ENCODE measurements at regions not wholly inside any gene's neighbourhood (a gene's known extent, or its start where the extent isn't known, plus 50 kb on each side); places are given as distances from the start of the nearest gene placed in this dataset.

DNA sequence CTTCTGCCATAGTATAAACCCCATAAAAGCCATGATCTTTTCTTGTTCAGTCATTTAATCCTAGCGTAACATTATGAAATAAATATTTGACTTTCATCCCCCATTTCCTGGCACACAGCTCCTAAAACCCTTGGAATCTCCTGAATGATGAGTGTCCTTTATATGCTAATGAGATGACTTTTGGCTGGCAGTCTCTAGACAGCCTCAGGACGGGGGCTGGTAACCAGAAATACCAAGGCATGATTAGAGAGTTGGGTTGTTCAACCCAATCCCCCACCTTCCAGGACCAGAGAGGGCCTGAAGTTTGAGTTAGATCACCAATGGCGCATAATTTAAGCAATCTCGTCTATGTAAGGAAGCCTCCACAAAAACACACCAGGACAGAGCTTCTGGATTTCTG is 1246.1 kb upstream of the TENM4 start:
- Histone ChIP-seq H3K9me3 (ENCODE audit: low read length) (no peaks in the 10 kb centered on the region), H3K36me3 (ENCODE audit: insufficient read depth, low read length) (no peaks in the 10 kb centered on the region), H3K9ac (ENCODE audit: low read length) (no peak overlapping the region), H3K27me3 (ENCODE audit: control insufficient read depth in 1 of 2, insufficient read depth in 2 of 2, low read length in 2 of 2) (no peaks in the 10 kb centered on the region), H3K27ac (ENCODE audit: low read depth, low read length) (no peak overlapping the region), H3K4me1 (ENCODE audit: insufficient read depth, low read length) (no peaks in the 10 kb centered on the region), H3K4me3 (ENCODE audit: low read depth in 1 of 2, low read length in 2 of 2) (no peak overlapping the region)

DNA sequence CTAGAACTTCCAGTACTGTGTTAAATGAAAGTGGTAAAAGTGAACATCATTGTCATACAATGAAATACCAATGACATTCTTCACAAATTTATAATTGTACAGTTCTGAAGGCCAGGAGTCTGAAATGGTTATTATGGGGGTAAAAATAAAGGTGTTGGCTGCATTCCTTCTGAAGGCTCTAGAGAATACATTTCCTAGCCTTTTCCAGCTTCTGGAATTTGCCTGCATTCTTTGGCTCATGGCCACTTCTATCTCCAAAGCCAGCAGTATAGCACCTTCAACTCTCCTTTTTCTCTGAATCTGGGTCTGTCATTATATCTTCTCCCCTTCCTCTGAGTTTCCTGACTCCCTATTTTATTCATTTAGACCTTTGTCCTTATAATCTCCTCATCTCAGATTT is 1232.7 kb upstream of the TENM4 start:
- H3K36me3 ChIP-seq (ENCODE audit: insufficient read depth, low read length): no peaks in the 10 kb centered on the region

GRCh38 chr11:80669620-80670019 is 1228.8 kb upstream of the TENM4 start:
- Histone ChIP-seq H3K9ac (ENCODE audit: low read length) (no peak overlapping the region), H3K36me3 (ENCODE audit: insufficient read depth, low read length) (no peaks in the 10 kb centered on the region), H3K4me1 (ENCODE audit: insufficient read depth, low read length) (no peaks in the 10 kb centered on the region), H3K27ac (ENCODE audit: low read depth, low read length) (no peak overlapping the region), H3K27me3 (ENCODE audit: control insufficient read depth in 1 of 2, insufficient read depth in 2 of 2, low read length in 2 of 2) (no peaks in the 10 kb centered on the region), H3K4me3 (ENCODE audit: low read depth in 1 of 2, low read length in 2 of 2) (no peak overlapping the region), H3K9me3 (ENCODE audit: low read length) (no peaks in the 10 kb centered on the region)

More for the DNA sequence above, 1232.7 kb upstream of the TENM4 start:
- Histone ChIP-seq H3K9me3 (ENCODE audit: low read length) (no peaks in the 10 kb centered on the region), H3K4me3 (ENCODE audit: low read depth in 1 of 2, low read length in 2 of 2) (no peak overlapping the region), H3K4me1 (ENCODE audit: insufficient read depth, low read length) (no peaks in the 10 kb centered on the region), H3K27ac (ENCODE audit: low read depth, low read length) (no peak overlapping the region), H3K9ac (ENCODE audit: low read length) (no peak overlapping the region), H3K27me3 (ENCODE audit: control insufficient read depth in 1 of 2, insufficient read depth in 2 of 2, low read length in 2 of 2) (no peaks in the 10 kb centered on the region)

DNA sequence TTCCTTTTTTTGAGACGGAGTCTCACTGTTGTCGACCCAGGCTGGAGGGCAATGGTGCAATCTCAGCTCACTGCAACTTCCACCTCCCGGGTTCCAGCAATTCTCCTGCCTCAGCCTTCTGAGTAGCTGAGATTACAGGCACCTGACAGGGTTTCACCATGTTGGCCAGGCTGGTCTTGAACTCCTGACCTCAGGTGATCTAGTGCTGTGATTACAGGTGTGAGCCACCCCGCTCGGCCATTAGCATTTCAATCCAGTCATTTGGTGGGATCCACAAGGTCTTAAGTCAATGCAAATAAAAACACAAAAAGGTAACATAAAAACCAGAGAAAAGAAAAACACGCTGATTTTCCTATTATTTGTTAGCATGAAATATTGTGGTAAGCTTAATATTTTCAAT is 1227.2 kb upstream of the TENM4 start:
- Histone ChIP-seq H3K27ac (ENCODE audit: low read depth, low read length) (no peak overlapping the region), H3K9ac (ENCODE audit: low read length) (no peak overlapping the region), H3K9me3 (ENCODE audit: low read length) (no peaks in the 10 kb centered on the region), H3K4me3 (ENCODE audit: low read depth in 1 of 2, low read length in 2 of 2) (no peak overlapping the region), H3K4me1 (ENCODE audit: insufficient read depth, low read length) (no peaks in the 10 kb centered on the region), H3K36me3 (ENCODE audit: insufficient read depth, low read length) (no peaks in the 10 kb centered on the region), H3K27me3 (ENCODE audit: control insufficient read depth in 1 of 2, insufficient read depth in 2 of 2, low read length in 2 of 2) (no peaks in the 10 kb centered on the region)

- H3K9me3 ChIP-seq (ENCODE audit: low read length): no peaks in the 10 kb centered on the region
- no peak overlapping the region for H3K4me3 ChIP-seq (ENCODE audit: low read depth in 1 of 2, low read length in 2 of 2)
- H3K27me3 ChIP-seq (ENCODE audit: control insufficient read depth in 1 of 2, insufficient read depth in 2 of 2, low read length in 2 of 2): no peaks in the 10 kb centered on the region
- H3K9ac ChIP-seq (ENCODE audit: low read length): no peak overlapping the region
- no peaks in the 10 kb centered on the region for H3K4me1 ChIP-seq (ENCODE audit: insufficient read depth, low read length)
- H3K27ac ChIP-seq (ENCODE audit: low read depth, low read length): no peak overlapping the region
- no peaks in the 10 kb centered on the region for H3K36me3 ChIP-seq (ENCODE audit: insufficient read depth, low read length)
Observed at GRCh38 chr11:80655834-80656233, 1215.0 kb upstream of the TENM4 start.

- Histone ChIP-seq H3K36me3 (ENCODE audit: insufficient read depth, low read length) (no peaks in the 10 kb centered on the region), H3K4me3 (ENCODE audit: low read depth in 1 of 2, low read length in 2 of 2) (no peak overlapping the region), H3K27me3 (ENCODE audit: control insufficient read depth in 1 of 2, insufficient read depth in 2 of 2, low read length in 2 of 2) (no peaks in the 10 kb centered on the region), H3K4me1 (ENCODE audit: insufficient read depth, low read length) (no peaks in the 10 kb centered on the region), H3K9ac (ENCODE audit: low read length) (no peak overlapping the region), H3K9me3 (ENCODE audit: low read length) (no peaks in the 10 kb centered on the region), H3K27ac (ENCODE audit: low read depth, low read length) (no peak overlapping the region)
Observed at GRCh38 chr11:80650966-80651365, 1210.1 kb upstream of the TENM4 start.

GRCh38 chr11:80649186-80649585 is 1208.4 kb upstream of the TENM4 start:
- no peaks in the 10 kb centered on the region for H3K9me3 ChIP-seq (ENCODE audit: low read length)
- no peaks in the 10 kb centered on the region for H3K4me1 ChIP-seq (ENCODE audit: insufficient read depth, low read length)
- H3K4me3 ChIP-seq (ENCODE audit: low read depth in 1 of 2, low read length in 2 of 2): no peak overlapping the region
- no peak overlapping the region for H3K9ac ChIP-seq (ENCODE audit: low read length)
- H3K36me3 ChIP-seq (ENCODE audit: insufficient read depth, low read length): no peaks in the 10 kb centered on the region
- H3K27me3 ChIP-seq (ENCODE audit: control insufficient read depth in 1 of 2, insufficient read depth in 2 of 2, low read length in 2 of 2): no peaks in the 10 kb centered on the region
- no peak overlapping the region for H3K27ac ChIP-seq (ENCODE audit: low read depth, low read length)

- H3K9ac ChIP-seq (ENCODE audit: low read length): no peak overlapping the region
- H3K36me3 ChIP-seq (ENCODE audit: insufficient read depth, low read length): no peaks in the 10 kb centered on the region
- no peaks in the 10 kb centered on the region for H3K4me1 ChIP-seq (ENCODE audit: insufficient read depth, low read length)
- H3K27ac ChIP-seq (ENCODE audit: low read depth, low read length): no peak overlapping the region
- H3K9me3 ChIP-seq (ENCODE audit: low read length): no peaks in the 10 kb centered on the region
- H3K4me3 ChIP-seq (ENCODE audit: low read depth in 1 of 2, low read length in 2 of 2): no peak overlapping the region
- no peaks in the 10 kb centered on the region for H3K27me3 ChIP-seq (ENCODE audit: control insufficient read depth in 1 of 2, insufficient read depth in 2 of 2, low read length in 2 of 2)
Observed at GRCh38 chr11:80638296-80638695, 1197.5 kb upstream of the TENM4 start.

DNA sequence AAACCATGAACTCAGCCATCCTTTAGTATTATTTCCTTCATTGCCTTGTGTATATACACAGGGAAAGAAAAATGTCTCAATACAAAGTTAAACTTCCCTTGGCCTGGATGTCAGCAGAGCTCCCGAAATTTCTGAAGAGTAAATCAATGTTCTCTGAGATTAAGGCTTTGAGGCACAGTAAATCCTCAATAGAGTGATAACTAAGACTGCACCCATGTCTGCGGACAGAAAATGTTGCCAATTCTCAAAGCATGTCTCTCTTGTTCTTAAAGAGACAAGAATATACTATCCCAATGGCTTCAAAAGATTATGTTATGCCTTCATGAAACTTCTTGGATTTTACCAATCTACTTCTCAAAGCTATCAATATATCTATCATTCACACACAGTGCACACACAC is 1196.7 kb upstream of the TENM4 start:
- Histone ChIP-seq H3K27me3 (ENCODE audit: control insufficient read depth in 1 of 2, insufficient read depth in 2 of 2, low read length in 2 of 2) (no peaks in the 10 kb centered on the region), H3K36me3 (ENCODE audit: insufficient read depth, low read length) (no peaks in the 10 kb centered on the region), H3K27ac (ENCODE audit: low read depth, low read length) (no peak overlapping the region), H3K4me1 (ENCODE audit: insufficient read depth, low read length) (no peaks in the 10 kb centered on the region), H3K4me3 (ENCODE audit: low read depth in 1 of 2, low read length in 2 of 2) (no peak overlapping the region), H3K9me3 (ENCODE audit: low read length) (no peaks in the 10 kb centered on the region), H3K9ac (ENCODE audit: low read length) (no peak overlapping the region)

DNA sequence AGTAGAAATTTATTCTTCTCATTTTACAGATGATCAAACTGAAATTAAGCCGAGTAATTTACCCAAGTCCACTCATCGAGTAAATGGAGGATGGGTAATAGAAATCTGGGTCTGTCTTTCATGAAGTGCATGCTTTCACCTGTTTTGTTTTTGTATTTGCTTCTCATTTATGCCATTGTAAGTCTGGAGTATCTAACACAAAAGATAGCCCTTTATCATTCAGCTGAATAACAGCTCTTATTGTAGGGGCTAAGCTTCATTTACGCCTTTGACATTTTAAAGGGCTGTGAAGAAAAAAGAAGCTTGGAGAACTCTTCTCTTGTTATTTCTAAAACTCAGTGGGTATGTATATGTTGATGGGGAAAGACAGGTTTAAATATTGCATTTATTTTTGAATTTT is 1196.2 kb upstream of the TENM4 start:
- H3K4me3 ChIP-seq (ENCODE audit: low read depth in 1 of 2, low read length in 2 of 2): no peak overlapping the region
- no peaks in the 10 kb centered on the region for H3K9me3 ChIP-seq (ENCODE audit: low read length)
- H3K27ac ChIP-seq (ENCODE audit: low read depth, low read length): no peak overlapping the region
- no peaks in the 10 kb centered on the region for H3K27me3 ChIP-seq (ENCODE audit: control insufficient read depth in 1 of 2, insufficient read depth in 2 of 2, low read length in 2 of 2)
- no peak overlapping the region for H3K9ac ChIP-seq (ENCODE audit: low read length)
- no peaks in the 10 kb centered on the region for H3K4me1 ChIP-seq (ENCODE audit: insufficient read depth, low read length)
- H3K36me3 ChIP-seq (ENCODE audit: insufficient read depth, low read length): no peaks in the 10 kb centered on the region

DNA sequence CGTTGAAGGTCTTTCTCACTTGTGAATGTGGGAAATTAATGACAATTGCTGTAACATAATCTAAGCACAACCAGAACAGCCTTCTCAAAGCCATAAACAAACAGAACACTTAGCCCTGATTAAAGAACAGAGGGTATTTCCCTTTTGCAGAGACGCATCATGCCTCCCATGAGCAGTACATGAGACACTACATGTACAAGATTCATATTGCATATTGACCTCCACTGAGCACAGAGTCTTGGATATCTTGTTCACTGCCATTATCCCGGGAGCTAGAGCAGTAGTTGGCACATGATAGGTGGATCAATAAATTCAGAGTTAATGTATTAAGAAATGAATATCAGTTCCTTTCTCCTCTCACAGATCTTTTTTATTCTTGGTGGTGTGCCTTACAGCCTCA is 1194.3 kb upstream of the TENM4 start:
- Histone ChIP-seq H3K36me3 (ENCODE audit: insufficient read depth, low read length) (no peaks in the 10 kb centered on the region), H3K9ac (ENCODE audit: low read length) (no peak overlapping the region), H3K9me3 (ENCODE audit: low read length) (no peaks in the 10 kb centered on the region), H3K4me1 (ENCODE audit: insufficient read depth, low read length) (no peaks in the 10 kb centered on the region), H3K27ac (ENCODE audit: low read depth, low read length) (no peak overlapping the region), H3K4me3 (ENCODE audit: low read depth in 1 of 2, low read length in 2 of 2) (no peak overlapping the region), H3K27me3 (ENCODE audit: control insufficient read depth in 1 of 2, insufficient read depth in 2 of 2, low read length in 2 of 2) (no peaks in the 10 kb centered on the region)

DNA sequence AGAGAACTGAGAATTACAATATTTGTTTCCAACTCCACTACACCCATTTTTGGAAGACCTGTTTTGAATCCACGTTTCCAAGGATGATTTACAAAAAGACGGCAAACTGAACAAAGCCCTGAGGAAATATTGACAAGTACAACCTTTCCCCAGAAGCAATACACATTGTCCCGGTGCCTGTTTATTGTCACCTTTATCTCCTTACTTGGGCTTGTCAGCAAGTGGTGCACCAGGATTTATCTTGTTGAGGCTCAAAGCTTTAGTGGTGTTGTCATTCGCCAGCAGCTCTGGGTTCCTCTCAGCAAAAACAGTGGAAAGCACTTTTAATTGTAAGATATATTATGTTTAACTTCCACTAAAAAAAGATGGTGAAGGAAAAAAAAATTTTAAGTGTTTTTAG is 1191.9 kb upstream of the TENM4 start:
- Histone ChIP-seq H3K4me3 (ENCODE audit: low read depth in 1 of 2, low read length in 2 of 2) (no peak overlapping the region), H3K36me3 (ENCODE audit: insufficient read depth, low read length) (no peaks in the 10 kb centered on the region), H3K9me3 (ENCODE audit: low read length) (no peaks in the 10 kb centered on the region), H3K27me3 (ENCODE audit: control insufficient read depth in 1 of 2, insufficient read depth in 2 of 2, low read length in 2 of 2) (no peaks in the 10 kb centered on the region), H3K27ac (ENCODE audit: low read depth, low read length) (no peak overlapping the region), H3K4me1 (ENCODE audit: insufficient read depth, low read length) (no peaks in the 10 kb centered on the region), H3K9ac (ENCODE audit: low read length) (no peak overlapping the region)

Measured in muscle layer of colon (tissue), 2 donors.